HCT116 (cell line): ENCODE measurements at regions not wholly inside any gene's neighbourhood (a gene's known extent, or its start where the extent isn't known, plus 50 kb on each side); places are given as distances from the start of the nearest gene placed in this dataset.

ENCODE experiments used
- EZH2phosphoT487 ChIP-seq: fragments of 200-600 bp; IDR thresholded peaks from 2 replicates; pipeline ENCODE4 v1.6.1; 2018; ENCODE audit warnings: antibody characterized with exemption, borderline replicate concordance
- POLR2AphosphoS5 ChIP-seq: IDR thresholded peaks from 2 replicates; pipeline ENCODE4 v1.6.1; 2011; ENCODE audit warnings: mild to moderate bottlenecking, low read depth, low read length, moderate library complexity
- SRF ChIP-seq: IDR thresholded peaks from 2 replicates; pipeline ENCODE4 v1.6.1; 2012; ENCODE audit warnings: low read depth
- TF ChIP-seq, protein P1 (sequence below), 3 experiments: fragments of 200-600 bp in 1 of 3; sonication (generic) in 1 of 3; IDR thresholded peaks in 2 of 3; conservative IDR thresholded peaks in 1 of 3; 2 replicates each; pipeline ENCODE4 v1.5.1; 2012 to 2017; ENCODE audit warnings: low read depth in 2 of 3, low read length in 2 of 3, antibody characterized with exemption in 1 of 3, borderline replicate concordance in 1 of 3, control low read depth in 1 of 3, mild to moderate bottlenecking in 1 of 3, mixed read lengths in 1 of 3, mixed run types in 1 of 3, moderate library complexity in 1 of 3; ENCODE audit not compliant: insufficient read depth in 1 of 3

DNA sequence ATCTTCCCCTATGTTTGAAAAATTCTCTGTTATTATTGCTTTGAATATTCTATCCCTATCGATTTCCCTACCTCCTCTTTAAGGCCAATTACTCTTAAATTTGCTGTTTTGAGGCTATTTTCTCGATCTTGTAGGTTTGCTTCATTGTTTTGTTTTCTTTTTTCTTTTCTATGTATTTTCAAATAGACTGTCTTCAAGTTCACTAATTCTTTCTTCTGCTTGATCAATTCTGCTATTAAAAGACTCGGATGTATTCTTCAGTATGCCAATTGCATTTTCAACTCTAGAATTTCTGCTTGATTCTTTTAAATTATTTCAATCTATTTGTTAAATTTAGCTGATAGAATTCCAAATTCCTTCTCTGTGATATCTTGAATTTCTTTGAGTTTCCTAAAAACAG is 144.0 kb upstream of the NANOGP8 start:
- TF ChIP-seq, protein P1, sequence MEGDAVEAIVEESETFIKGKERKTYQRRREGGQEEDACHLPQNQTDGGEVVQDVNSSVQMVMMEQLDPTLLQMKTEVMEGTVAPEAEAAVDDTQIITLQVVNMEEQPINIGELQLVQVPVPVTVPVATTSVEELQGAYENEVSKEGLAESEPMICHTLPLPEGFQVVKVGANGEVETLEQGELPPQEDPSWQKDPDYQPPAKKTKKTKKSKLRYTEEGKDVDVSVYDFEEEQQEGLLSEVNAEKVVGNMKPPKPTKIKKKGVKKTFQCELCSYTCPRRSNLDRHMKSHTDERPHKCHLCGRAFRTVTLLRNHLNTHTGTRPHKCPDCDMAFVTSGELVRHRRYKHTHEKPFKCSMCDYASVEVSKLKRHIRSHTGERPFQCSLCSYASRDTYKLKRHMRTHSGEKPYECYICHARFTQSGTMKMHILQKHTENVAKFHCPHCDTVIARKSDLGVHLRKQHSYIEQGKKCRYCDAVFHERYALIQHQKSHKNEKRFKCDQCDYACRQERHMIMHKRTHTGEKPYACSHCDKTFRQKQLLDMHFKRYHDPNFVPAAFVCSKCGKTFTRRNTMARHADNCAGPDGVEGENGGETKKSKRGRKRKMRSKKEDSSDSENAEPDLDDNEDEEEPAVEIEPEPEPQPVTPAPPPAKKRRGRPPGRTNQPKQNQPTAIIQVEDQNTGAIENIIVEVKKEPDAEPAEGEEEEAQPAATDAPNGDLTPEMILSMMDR (IDR thresholded peaks at IDR 0.05 in 2 of 3, conservative IDR thresholded peaks at IDR 0.05 in 1 of 3; ENCODE audit: borderline replicate concordance in 1 of 3, insufficient read depth in 1 of 3, low read depth in 2 of 3, low read length in 2 of 3) = no peak
- no peak for TF ChIP-seq EZH2phosphoT487
- TF ChIP-seq POLR2AphosphoS5 = no peak
- no peak for TF ChIP-seq SRF
